H1 (cell line): ENCODE measurements at regions not wholly inside any gene's neighbourhood (a gene's known extent, or its start where the extent isn't known, plus 50 kb on each side); places are given as distances from the start of the nearest gene placed in this dataset.

Source experiments
- CTCF ChIP-seq, 3 experiments: IDR thresholded peaks; 1 replicate in 2 of 3; 2 replicates in 1 of 3; pipeline versions ENCODE4 v1.5.1 to v1.6.1; 2011; ENCODE audit warnings: low read length in 3 of 3, mild to moderate bottlenecking in 3 of 3, inconsistent platforms in 2 of 3, low read depth in 1 of 3, moderate library complexity in 1 of 3; ENCODE audit not compliant: insufficient read depth in 1 of 3; ENCODE audit errors: control extremely low read depth in 1 of 3
- USF2 ChIP-seq: IDR thresholded peaks from 2 replicates; pipeline ENCODE4 v1.6.1; 2011; ENCODE audit warnings: low read length, improper control_type of control experiment

GRCh38 chr18:10350661-10351060, 103.8 kb upstream of the APCDD1 start:
- no peak for TF ChIP-seq USF2
- no peak for TF ChIP-seq CTCF (IDR thresholded peaks at IDR 0.05; ENCODE audit: control extremely low read depth in 1 of 3, insufficient read depth in 1 of 3, low read depth in 1 of 3, low read length in 3 of 3)
